OCI-LY1 (cell line): ENCODE measurements at regions not wholly inside any gene's neighbourhood (a gene's known extent, or its start where the extent isn't known, plus 50 kb on each side); places are given as distances from the start of the nearest gene placed in this dataset.

Experiments
- H2AFZ ChIP-seq: fragments of 200-600 bp; sonication (generic), shearing (Covaris generic); 2 replicates; pipeline ENCODE4 v1.6.0; 2014; ENCODE audit warnings: antibody characterized with exemption, mild to moderate bottlenecking, low read length
- H3F3A ChIP-seq: fragments of 200-600 bp; sonication (generic), shearing (Covaris generic); 2 replicates; pipeline ENCODE4 v1.6.0; 2014; ENCODE audit warnings: mild to moderate bottlenecking, antibody characterized with exemption, low read length, moderate library complexity; ENCODE audit not compliant: insufficient read depth
- H3K27ac ChIP-seq: fragments of 200-600 bp; sonication (generic); 2 replicates; pipeline ENCODE4 v1.5.1; 2014; ENCODE audit warnings: low read length, mixed run types, mild to moderate bottlenecking, low read depth; ENCODE audit not compliant: poor library complexity, severe bottlenecking
- H3K27me3 ChIP-seq: fragments of 200-600 bp; sonication (generic); 2 replicates; pipeline ENCODE4 v1.6.0; 2014; ENCODE audit warnings: antibody characterized with exemption, mild to moderate bottlenecking, low read length, moderate library complexity; ENCODE audit not compliant: insufficient read depth
- H3K36me3 ChIP-seq: fragments of 200-600 bp; sonication (generic); 2 replicates; pipeline ENCODE4 v1.6.1; 2014; ENCODE audit warnings: mild to moderate bottlenecking, antibody characterized with exemption, low read length, moderate library complexity, mixed read lengths; ENCODE audit not compliant: insufficient read depth
- H3K4me1 ChIP-seq: fragments of 200-600 bp; sonication (generic); 2 replicates; pipeline ENCODE4 v1.5.1; 2014; ENCODE audit warnings: mild to moderate bottlenecking, low read length, moderate library complexity; ENCODE audit not compliant: insufficient read depth, severe bottlenecking
- H3K4me2 ChIP-seq: fragments of 200-600 bp; sonication (generic), shearing (Covaris generic); 2 replicates; pipeline ENCODE4 v1.6.1; 2014; ENCODE audit warnings: low read length
- H3K4me3 ChIP-seq: fragments of 200-600 bp; sonication (generic); 2 replicates; pipeline ENCODE4 v1.5.1; 2014; ENCODE audit warnings: low read length, low read depth, mild to moderate bottlenecking, mixed read lengths; ENCODE audit not compliant: poor library complexity, severe bottlenecking
- H3K79me2 ChIP-seq: fragments of 200-600 bp; shearing (Covaris generic); 2 replicates; pipeline ENCODE4 v1.6.1; 2016; ENCODE audit warnings: mixed run types, low read length, mixed read lengths; ENCODE audit not compliant: insufficient read depth
- H3K9ac ChIP-seq: fragments of 200-600 bp; sonication (generic), shearing (Covaris generic); 2 replicates; pipeline ENCODE4 v1.6.1; 2014; ENCODE audit warnings: mild to moderate bottlenecking, low read length, mixed read lengths
- H3K9me2 ChIP-seq: fragments of 200-600 bp; sonication (generic), shearing (Covaris generic); 2 replicates; pipeline ENCODE4 v1.6.1; 2014; ENCODE audit warnings: low read depth, mild to moderate bottlenecking, low read length, mixed read lengths
- H3K9me3 ChIP-seq: fragments of 200-600 bp; shearing (Covaris generic); 2 replicates; pipeline ENCODE4 v1.6.1; 2014; ENCODE audit warnings: low read length, mixed read lengths
- H4K20me1 ChIP-seq: fragments of 200-600 bp; sonication (generic), shearing (Covaris generic); 2 replicates; pipeline ENCODE4 v1.6.0; 2016; ENCODE audit warnings: mild to moderate bottlenecking, low read length; ENCODE audit not compliant: insufficient read depth
- CTCF ChIP-seq: fragments of 200-600 bp; sonication (generic), shearing (Covaris generic); IDR thresholded peaks from 2 replicates; pipeline ENCODE4 v1.5.1; 2017; ENCODE audit warnings: mild to moderate bottlenecking, antibody characterized with exemption, low read length, moderate library complexity, mixed read lengths
- EZH2 ChIP-seq: fragments of 200-600 bp; sonication (generic), shearing (Covaris generic); IDR thresholded peaks from 2 replicates; pipeline ENCODE4 v1.8.0; 2017; ENCODE audit warnings: borderline replicate concordance, mixed run types, mild to moderate bottlenecking, antibody characterized with exemption, low read length, moderate library complexity, mixed read lengths

GRCh38 chr11:93959663-93960062, 61.5 kb upstream of the HEPHL1 start:
- no peak overlapping the region for H2AFZ ChIP-seq
- H3K4me2 ChIP-seq: no peak overlapping the region
- H3K27me3 ChIP-seq: no peaks in the 10 kb centered on the region
- H3K36me3 ChIP-seq: no peaks in the 10 kb centered on the region
- no peak overlapping the region for H3K27ac ChIP-seq
- no peaks in the 10 kb centered on the region for H3K9me2 ChIP-seq
- no peak overlapping the region for H3K9ac ChIP-seq
- TF ChIP-seq EZH2 (no peak), CTCF (no peak)
- no peaks in the 10 kb centered on the region for H3K79me2 ChIP-seq
- H3K9me3 ChIP-seq: no peaks in the 10 kb centered on the region
- no peaks in the 10 kb centered on the region for H3K4me1 ChIP-seq
- no peak overlapping the region for H3K4me3 ChIP-seq
- H4K20me1 ChIP-seq: no peaks in the 10 kb centered on the region
- H3F3A ChIP-seq: no peaks in the 10 kb centered on the region

- Histone ChIP-seq H3K9me2 (no peaks in the 10 kb centered on the region), H3K4me3 (no peak overlapping the region)
Observed at GRCh38 chr11:93963072-93963471, 58.1 kb upstream of the HEPHL1 start.

GRCh38 chr11:93967258-93967657, 53.9 kb upstream of the HEPHL1 start:
- Histone ChIP-seq H3K9me3 (no peaks in the 10 kb centered on the region), H4K20me1 (no peaks in the 10 kb centered on the region), H3K27ac (no peak overlapping the region), H3K4me2 (no peak overlapping the region), H3K36me3 (no peaks in the 10 kb centered on the region), H2AFZ (no peak overlapping the region), H3K4me1 (no peaks in the 10 kb centered on the region), H3K79me2 (no peaks in the 10 kb centered on the region), H3K9me2 (no peaks in the 10 kb centered on the region), H3F3A (no peaks in the 10 kb centered on the region), H3K9ac (no peak overlapping the region), H3K4me3 (no peak overlapping the region), H3K27me3 (no peaks in the 10 kb centered on the region)
- TF ChIP-seq EZH2: no peak
- TF ChIP-seq CTCF: no peak

More at GRCh38 chr11:93963072-93963471, 58.1 kb upstream of the HEPHL1 start:
- Histone ChIP-seq H3K9ac (no peak overlapping the region), H3K9me3 (no peaks in the 10 kb centered on the region), H3K36me3 (no peaks in the 10 kb centered on the region), H2AFZ (no peak overlapping the region), H3K79me2 (no peaks in the 10 kb centered on the region), H3K27ac (no peak overlapping the region), H3K27me3 (no peaks in the 10 kb centered on the region), H3K4me1 (no peaks in the 10 kb centered on the region), H4K20me1 (no peaks in the 10 kb centered on the region), H3F3A (no peaks in the 10 kb centered on the region), H3K4me2 (no peak overlapping the region)
- TF ChIP-seq CTCF (no peak), EZH2 (no peak)
